K562 (cell line): ENCODE measurements at regions not wholly inside any gene's neighbourhood (a gene's known extent, or its start where the extent isn't known, plus 50 kb on each side); places are given as distances from the start of the nearest gene placed in this dataset.
A peak's percentile ranks its signal among the peaks of the same experiment; 100 is the strongest.

Experiments
- C11orf30 ChIP-seq: fragments of 450-650 bp; IDR thresholded peaks from 2 replicates; pipeline ENCODE4 v1.6.1; 2016; ENCODE audit warnings: low read depth, mild to moderate bottlenecking
- EP400 ChIP-seq: fragments of 450-650 bp; IDR thresholded peaks from 2 replicates; pipeline ENCODE4 v1.6.1; 2017; ENCODE audit warnings: antibody characterized with exemption, mild to moderate bottlenecking, moderate library complexity
- EWSR1 ChIP-seq: fragments of 450-650 bp; IDR thresholded peaks from 2 replicates; pipeline ENCODE4 v1.6.1; 2018; ENCODE audit warnings: borderline replicate concordance, mild to moderate bottlenecking, low read depth, moderate library complexity; ENCODE audit not compliant: partially characterized antibody
- FOS ChIP-seq: IDR thresholded peaks from 3 replicates; pipeline ENCODE4 v1.6.1; 2011; ENCODE audit not compliant: insufficient read length; ENCODE audit errors: extremely low read depth
- HNRNPLL ChIP-seq: fragments of 200-400 bp; formaldehyde crosslinking; IDR thresholded peaks from 2 replicates; pipeline ENCODE4 v1.6.1; 2017; ENCODE audit warnings: low read length, low read depth, mild to moderate bottlenecking; ENCODE audit not compliant: poor library complexity, severe bottlenecking
- HOXB6 ChIP-seq: fragments of 250-450 bp; sonication (Bioruptor Pico); IDR thresholded peaks from 2 replicates; pipeline ENCODE4 v1.5.1; 2022; ENCODE audit warnings: mild to moderate bottlenecking, borderline replicate concordance
- JUN ChIP-seq, 2 experiments: sonication (generic) in 1 of 2; formaldehyde crosslinking in 1 of 2; IDR thresholded peaks; 2 replicates each; pipeline versions ENCODE4 v1.6.1 to v1.8.0; 2012 to 2022; ENCODE audit warnings: borderline replicate concordance in 2 of 2, mild to moderate bottlenecking in 2 of 2, improper control_type of control experiment in 1 of 2, low read depth in 1 of 2, low read length in 1 of 2, missing genetic modification reagents in 1 of 2
- NR3C1 ChIP-seq: sonication (generic); formaldehyde crosslinking; IDR thresholded peaks from 2 replicates; pipeline ENCODE4 v1.8.1; 2022; ENCODE audit warnings: missing genetic modification reagents
- POLR3A ChIP-seq: IDR thresholded peaks from 2 replicates; pipeline ENCODE4 v1.6.1; 2011; ENCODE audit warnings: borderline replicate concordance, mild to moderate bottlenecking, moderate library complexity; ENCODE audit not compliant: insufficient read length, insufficient read depth; ENCODE audit errors: extremely low read depth
- RAD21 ChIP-seq, 2 experiments: fragments of 250-450 bp in 1 of 2; fragments of 450-650 bp in 1 of 2; sonication (Bioruptor Pico) in 1 of 2; formaldehyde crosslinking in 1 of 2; IDR thresholded peaks in 1 of 2; conservative IDR thresholded peaks in 1 of 2; 2 replicates each; pipeline versions ENCODE4 v1.4.0 to v1.8.0; 2020 to 2022; ENCODE audit warnings: mild to moderate bottlenecking in 2 of 2, moderate library complexity in 1 of 2
- TCF3 ChIP-seq: sonication (generic); formaldehyde crosslinking; IDR thresholded peaks from 2 replicates; pipeline ENCODE4 v1.4.0; 2020; ENCODE audit warnings: mild to moderate bottlenecking, missing genetic modification reagents
- TSC22D4 ChIP-seq: fragments of 450-650 bp; IDR thresholded peaks from 2 replicates; pipeline ENCODE4 v1.6.1; 2016; ENCODE audit warnings: missing genetic modification characterization, missing biosample characterization, control low read depth
- XRCC4 ChIP-seq: IDR thresholded peaks from one replicate; pipeline ENCODE4 v1.6.1; 2011; ENCODE audit not compliant: insufficient read depth, insufficient read length; ENCODE audit errors: extremely low read depth
- ZBTB17 ChIP-seq: fragments of 450-650 bp; formaldehyde crosslinking; IDR thresholded peaks from 2 replicates; pipeline ENCODE4 v1.4.0; 2020; ENCODE audit warnings: mild to moderate bottlenecking
- ZNF140 ChIP-seq: fragments of 250-450 bp; sonication (Bioruptor Pico); IDR thresholded peaks from 2 replicates; pipeline ENCODE4 v1.8.0; 2021; ENCODE audit warnings: moderate library complexity, mild to moderate bottlenecking, inconsistent platforms
- ZNF695 ChIP-seq: fragments of 450-650 bp; formaldehyde crosslinking; IDR thresholded peaks from 2 replicates; pipeline ENCODE4 v1.4.0; 2020; ENCODE audit warnings: mild to moderate bottlenecking, moderate library complexity
- TF ChIP-seq, protein P1 (sequence below): fragments of 450-650 bp; formaldehyde crosslinking; IDR thresholded peaks from 2 replicates; pipeline ENCODE4 v1.4.0; 2022; ENCODE audit warnings: missing genetic modification characterization
- TF ChIP-seq, protein P2 (sequence below), 2 experiments: IDR thresholded peaks in 1 of 2; conservative IDR thresholded peaks in 1 of 2; 2 replicates each; pipeline ENCODE4 v1.6.1; 2016; ENCODE audit warnings: low read depth in 2 of 2, mild to moderate bottlenecking in 1 of 2, missing compliant biosample characterization in 1 of 2, missing genetic modification characterization in 1 of 2, moderate library complexity in 1 of 2
- TF ChIP-seq, protein P3 (sequence below): sonication (generic); formaldehyde crosslinking; IDR thresholded peaks from 2 replicates; pipeline ENCODE4 v1.8.0; 2022; ENCODE audit warnings: missing genetic modification reagents, mild to moderate bottlenecking, borderline replicate concordance

DNA sequence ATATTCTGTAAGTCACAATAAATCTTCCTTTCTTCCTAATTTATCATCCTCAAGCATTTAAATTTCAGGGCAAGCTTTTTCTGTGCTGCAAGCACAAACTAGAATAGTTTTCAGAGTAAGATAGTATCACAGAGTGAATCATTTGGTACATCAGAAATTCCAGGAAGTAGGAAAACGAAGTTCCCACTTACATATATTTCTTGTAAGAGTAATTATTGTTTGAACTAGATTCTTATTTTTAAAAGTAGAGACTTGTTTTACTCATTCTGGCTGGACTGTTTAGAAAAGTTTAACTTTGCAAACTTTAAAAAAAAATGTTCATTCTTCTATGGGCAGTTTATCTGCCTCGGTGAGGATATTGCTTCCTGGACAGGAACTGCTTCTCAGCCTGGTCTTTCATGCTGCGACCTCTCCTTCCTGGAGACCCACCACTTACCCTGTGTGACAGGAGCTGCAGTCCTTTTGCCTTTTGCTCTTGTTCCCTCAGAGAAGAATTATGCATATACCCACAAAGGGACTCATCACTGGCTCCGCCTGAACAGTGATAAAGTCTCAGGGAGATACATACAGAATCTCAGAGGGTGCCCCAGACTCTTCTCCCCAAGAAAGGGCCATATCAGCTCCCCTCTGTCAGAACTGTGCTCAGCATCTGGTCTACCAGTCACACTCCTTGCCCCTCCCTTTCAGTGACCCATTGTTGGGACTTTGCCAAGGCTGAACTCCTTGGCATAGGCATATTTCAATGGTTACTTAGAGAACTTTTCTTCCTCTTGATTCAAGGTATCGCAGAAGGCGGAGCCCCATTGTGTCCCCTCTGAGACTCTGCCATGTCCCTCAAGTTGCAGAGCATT, 102.7 kb upstream of the CD55 start (continued):
- TF ChIP-seq, protein P1, sequence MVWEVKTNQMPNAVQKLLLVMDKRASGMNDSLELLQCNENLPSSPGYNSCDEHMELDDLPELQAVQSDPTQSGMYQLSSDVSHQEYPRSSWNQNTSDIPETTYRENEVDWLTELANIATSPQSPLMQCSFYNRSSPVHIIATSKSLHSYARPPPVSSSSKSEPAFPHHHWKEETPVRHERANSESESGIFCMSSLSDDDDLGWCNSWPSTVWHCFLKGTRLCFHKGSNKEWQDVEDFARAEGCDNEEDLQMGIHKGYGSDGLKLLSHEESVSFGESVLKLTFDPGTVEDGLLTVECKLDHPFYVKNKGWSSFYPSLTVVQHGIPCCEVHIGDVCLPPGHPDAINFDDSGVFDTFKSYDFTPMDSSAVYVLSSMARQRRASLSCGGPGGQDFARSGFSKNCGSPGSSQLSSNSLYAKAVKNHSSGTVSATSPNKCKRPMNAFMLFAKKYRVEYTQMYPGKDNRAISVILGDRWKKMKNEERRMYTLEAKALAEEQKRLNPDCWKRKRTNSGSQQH (CRISPR knock-in tag): no peak
- TF ChIP-seq TSC22D4 (tag) (no peak), POLR3A (no peak), ZBTB17 (CRISPR knock-in tag) (no peak), JUN (IDR thresholded peaks at IDR 0.05; ENCODE audit: borderline replicate concordance, low read depth, low read length) (no peak), JUN (CRISPR knock-in tag; IDR thresholded peaks at IDR 0.05; ENCODE audit: borderline replicate concordance) (no peak), ZNF140 (CRISPR knock-in tag) (no peak), EP400 (no peak), RAD21 (CRISPR knock-in tag; conservative IDR thresholded peaks at IDR 0.05 in 1 of 2, IDR thresholded peaks at IDR 0.05 in 1 of 2) (no peak), FOS (no peak), XRCC4 (no peak), HNRNPLL (no peak), EWSR1 (no peak), C11orf30 (no peak), NR3C1 (CRISPR knock-in tag) (no peak), ZNF695 (CRISPR knock-in tag) (no peak), HOXB6 (CRISPR knock-in tag) (no peak), TCF3 (CRISPR knock-in tag) (no peak)
- TF ChIP-seq, protein P2, sequence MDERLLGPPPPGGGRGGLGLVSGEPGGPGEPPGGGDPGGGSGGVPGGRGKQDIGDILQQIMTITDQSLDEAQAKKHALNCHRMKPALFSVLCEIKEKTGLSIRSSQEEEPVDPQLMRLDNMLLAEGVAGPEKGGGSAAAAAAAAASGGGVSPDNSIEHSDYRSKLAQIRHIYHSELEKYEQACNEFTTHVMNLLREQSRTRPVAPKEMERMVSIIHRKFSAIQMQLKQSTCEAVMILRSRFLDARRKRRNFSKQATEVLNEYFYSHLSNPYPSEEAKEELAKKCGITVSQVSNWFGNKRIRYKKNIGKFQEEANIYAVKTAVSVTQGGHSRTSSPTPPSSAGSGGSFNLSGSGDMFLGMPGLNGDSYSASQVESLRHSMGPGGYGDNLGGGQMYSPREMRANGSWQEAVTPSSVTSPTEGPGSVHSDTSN (CRISPR knock-in tag; IDR thresholded peaks at IDR 0.05; ENCODE audit: low read depth): no peak
- TF ChIP-seq, protein P2 (tag; conservative IDR thresholded peaks at IDR 0.05; ENCODE audit: low read depth): peak; percentile 45; the same call in 1 of the 2 replicates
- TF ChIP-seq, protein P3, sequence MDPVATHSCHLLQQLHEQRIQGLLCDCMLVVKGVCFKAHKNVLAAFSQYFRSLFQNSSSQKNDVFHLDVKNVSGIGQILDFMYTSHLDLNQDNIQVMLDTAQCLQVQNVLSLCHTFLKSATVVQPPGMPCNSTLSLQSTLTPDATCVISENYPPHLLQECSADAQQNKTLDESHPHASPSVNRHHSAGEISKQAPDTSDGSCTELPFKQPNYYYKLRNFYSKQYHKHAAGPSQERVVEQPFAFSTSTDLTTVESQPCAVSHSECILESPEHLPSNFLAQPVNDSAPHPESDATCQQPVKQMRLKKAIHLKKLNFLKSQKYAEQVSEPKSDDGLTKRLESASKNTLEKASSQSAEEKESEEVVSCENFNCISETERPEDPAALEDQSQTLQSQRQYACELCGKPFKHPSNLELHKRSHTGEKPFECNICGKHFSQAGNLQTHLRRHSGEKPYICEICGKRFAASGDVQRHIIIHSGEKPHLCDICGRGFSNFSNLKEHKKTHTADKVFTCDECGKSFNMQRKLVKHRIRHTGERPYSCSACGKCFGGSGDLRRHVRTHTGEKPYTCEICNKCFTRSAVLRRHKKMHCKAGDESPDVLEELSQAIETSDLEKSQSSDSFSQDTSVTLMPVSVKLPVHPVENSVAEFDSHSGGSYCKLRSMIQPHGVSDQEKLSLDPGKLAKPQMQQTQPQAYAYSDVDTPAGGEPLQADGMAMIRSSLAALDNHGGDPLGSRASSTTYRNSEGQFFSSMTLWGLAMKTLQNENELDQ (CRISPR knock-in tag): no peak
